ENCODE measurements at regions not wholly inside any gene's neighbourhood (a gene's known extent, or its start where the extent isn't known, plus 50 kb on each side); places are given as distances from the start of the nearest gene placed in this dataset.

DNA sequence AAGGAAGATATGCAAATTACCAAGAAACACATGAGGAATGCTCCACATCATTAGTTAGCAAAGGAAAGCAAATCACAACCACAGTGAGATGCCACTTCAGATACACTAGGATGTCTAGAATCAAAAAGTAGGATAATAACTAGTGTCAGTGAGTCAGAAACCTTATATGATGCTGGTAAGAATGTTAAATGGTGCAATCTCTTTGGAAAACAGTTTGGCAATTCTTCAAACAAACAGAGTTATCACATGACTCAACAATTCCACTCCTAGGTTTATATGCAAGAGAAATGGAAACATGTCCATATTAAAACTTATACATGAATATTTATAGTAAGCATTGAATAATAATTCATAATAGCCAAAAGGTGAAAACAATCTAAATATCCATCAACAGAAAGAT, 220.9 kb downstream of the FOXG1 start:
- TF ChIP-seq, protein P1, sequence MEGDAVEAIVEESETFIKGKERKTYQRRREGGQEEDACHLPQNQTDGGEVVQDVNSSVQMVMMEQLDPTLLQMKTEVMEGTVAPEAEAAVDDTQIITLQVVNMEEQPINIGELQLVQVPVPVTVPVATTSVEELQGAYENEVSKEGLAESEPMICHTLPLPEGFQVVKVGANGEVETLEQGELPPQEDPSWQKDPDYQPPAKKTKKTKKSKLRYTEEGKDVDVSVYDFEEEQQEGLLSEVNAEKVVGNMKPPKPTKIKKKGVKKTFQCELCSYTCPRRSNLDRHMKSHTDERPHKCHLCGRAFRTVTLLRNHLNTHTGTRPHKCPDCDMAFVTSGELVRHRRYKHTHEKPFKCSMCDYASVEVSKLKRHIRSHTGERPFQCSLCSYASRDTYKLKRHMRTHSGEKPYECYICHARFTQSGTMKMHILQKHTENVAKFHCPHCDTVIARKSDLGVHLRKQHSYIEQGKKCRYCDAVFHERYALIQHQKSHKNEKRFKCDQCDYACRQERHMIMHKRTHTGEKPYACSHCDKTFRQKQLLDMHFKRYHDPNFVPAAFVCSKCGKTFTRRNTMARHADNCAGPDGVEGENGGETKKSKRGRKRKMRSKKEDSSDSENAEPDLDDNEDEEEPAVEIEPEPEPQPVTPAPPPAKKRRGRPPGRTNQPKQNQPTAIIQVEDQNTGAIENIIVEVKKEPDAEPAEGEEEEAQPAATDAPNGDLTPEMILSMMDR (IDR thresholded peaks at IDR 0.05): no peak
- TF ChIP-seq POLR2A (IDR thresholded peaks at IDR 0.05): no peak
